GM12865 (cell line): ENCODE measurements at regions not wholly inside any gene's neighbourhood (a gene's known extent, or its start where the extent isn't known, plus 50 kb on each side); places are given as distances from the start of the nearest gene placed in this dataset.

Source experiments
- DNase-seq: peaks from one replicate; pipeline ENCODE4 v3.0.0; 2010; ENCODE audit warnings: low read depth
- H3K4me3 ChIP-seq: 2 replicates; pipeline ENCODE4 v1.5.1; 2011; ENCODE audit warnings: mild to moderate bottlenecking, low read depth, low read length, control low read depth
- CTCF ChIP-seq: IDR thresholded peaks from 2 replicates; pipeline ENCODE4 v1.5.1; 2011; ENCODE audit warnings: low read length, control low read depth, low read depth, inconsistent platforms; ENCODE audit not compliant: insufficient read depth; ENCODE audit errors: missing control alignments

GRCh38 chr7:156017916-156018700 lies 205.8 kb upstream of the SHH start:
- no peak for TF ChIP-seq CTCF
- no peak for DNase-seq
- H3K4me3 ChIP-seq, result no peak overlapping the region

GRCh38 chr7:156017431-156017830 lies 205.2 kb upstream of the SHH start:
- no peak overlapping the region for H3K4me3 ChIP-seq
- no peak for DNase-seq
- no peak for TF ChIP-seq CTCF

GRCh38 chr7:156015237-156016020 lies 203.2 kb upstream of the SHH start:
- no peak for DNase-seq
- TF ChIP-seq CTCF, result no peak
- no peak overlapping the region for H3K4me3 ChIP-seq

- no peak overlapping the region for H3K4me3 ChIP-seq
- no peak for TF ChIP-seq CTCF
- DNase-seq, result no peak
Observed at GRCh38 chr7:156014808-156015207, 202.5 kb upstream of the SHH start.

- DNase-seq, result no peak
- no peak for TF ChIP-seq CTCF
- H3K4me3 ChIP-seq, result no peak overlapping the region
Observed at GRCh38 chr7:156014201-156014600, 201.9 kb upstream of the SHH start.

GRCh38 chr7:156012412-156012811 lies 200.1 kb upstream of the SHH start:
- DNase-seq, result no peak
- TF ChIP-seq CTCF, result no peak
- no peak overlapping the region for H3K4me3 ChIP-seq
